CD4-positive, alpha-beta T cell treated with Interleukin-15 for 1 hour (primary cell): ENCODE measurements at regions not wholly inside any gene's neighbourhood (a gene's known extent, or its start where the extent isn't known, plus 50 kb on each side); places are given as distances from the start of the nearest gene placed in this dataset.
"Not testable (repeated sequence)": the region's sequence is repeated elsewhere in the genome, so short reads cannot be mapped to it uniquely, and the experiment has no call there.

Experiments
- DNase-seq: peaks from one replicate; pipeline ENCODE4 v3.0.0-alpha.2; 2020

- DNase-seq: no peak
Measured at GRCh38 chr2:203631068-203631757, 75.2 kb upstream of the CD28 start.

DNA sequence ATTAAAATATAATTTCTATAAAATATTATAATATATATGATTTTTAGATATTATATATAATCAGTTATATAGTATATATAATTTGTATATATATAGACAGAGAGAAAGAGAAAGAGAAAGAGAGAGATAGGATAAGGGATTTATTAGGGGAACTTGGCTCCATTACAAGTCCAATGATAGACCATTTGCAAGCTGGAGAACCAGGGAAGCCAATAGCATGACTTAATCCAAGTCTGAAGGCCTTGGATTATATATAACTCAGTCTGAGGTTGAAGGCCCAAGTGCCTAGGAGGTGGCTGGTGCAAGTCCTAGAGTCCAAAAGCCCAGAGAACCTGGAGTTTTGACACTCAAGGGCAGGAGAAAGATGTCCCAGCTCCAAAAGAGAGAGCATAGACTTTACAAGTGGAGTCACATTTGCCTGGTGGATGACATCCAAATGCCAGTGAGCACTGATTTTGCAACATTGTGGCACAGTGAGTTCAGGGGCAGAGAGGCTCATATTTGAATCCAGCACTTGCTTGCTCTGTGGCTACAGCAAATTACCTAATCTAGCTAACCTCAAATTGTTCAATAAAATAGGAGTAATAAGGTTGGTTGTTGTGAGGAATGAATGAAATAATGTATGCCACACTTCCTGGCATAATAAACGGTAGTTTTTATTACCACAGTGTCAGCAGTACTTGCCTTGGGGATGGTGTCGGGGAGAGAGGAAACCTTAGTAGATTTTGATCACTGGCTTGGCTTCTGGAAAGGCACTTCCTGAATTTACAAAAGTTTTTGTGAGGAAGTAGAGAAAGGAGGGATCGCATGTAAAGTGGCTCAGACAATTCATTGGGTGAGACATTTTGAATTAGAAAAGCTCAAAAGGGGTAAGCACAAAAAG is 69.6 kb upstream of the CD28 start:
- DNase-seq: no peak

DNA sequence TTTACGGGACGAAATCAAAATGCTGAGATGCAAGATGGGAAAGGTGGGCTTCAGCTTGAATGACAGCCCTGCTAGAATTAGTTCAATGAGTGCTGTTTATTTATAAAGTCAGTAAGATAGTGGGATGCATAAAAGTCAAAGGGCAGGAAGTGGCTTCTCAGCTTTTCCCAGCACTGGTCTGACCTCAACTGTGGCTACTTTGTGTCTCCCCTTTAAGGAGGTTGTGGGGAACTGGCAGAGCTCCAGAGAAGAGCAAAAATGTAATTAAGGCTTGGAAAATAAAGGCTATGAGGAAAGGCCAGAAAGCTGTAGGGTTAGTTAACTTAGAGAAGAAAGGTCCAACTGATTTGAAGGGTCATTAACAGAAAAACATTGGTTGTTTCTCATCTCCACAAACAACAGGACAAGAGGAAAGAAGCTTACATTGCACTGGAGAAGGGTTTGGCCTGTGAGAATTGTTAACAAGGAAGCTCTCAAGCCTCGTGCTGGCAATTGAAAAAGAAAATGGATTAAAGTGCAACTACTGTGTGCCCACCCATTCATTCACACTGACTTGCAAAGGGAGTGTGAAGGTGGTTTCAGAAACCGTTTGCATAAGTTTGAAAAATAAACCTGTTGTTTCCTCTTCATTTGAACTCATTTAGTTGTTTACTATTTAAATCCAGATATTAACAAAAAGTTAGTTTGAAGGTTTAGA is 68.8 kb upstream of the CD28 start:
- no peak for DNase-seq

- not testable (repeated sequence) for DNase-seq
Measured at GRCh38 chr2:203641865-203642264, 64.6 kb upstream of the CD28 start.

GRCh38 chr2:203642841-203643240 is 63.6 kb upstream of the CD28 start:
- DNase-seq: not testable (repeated sequence)

- DNase-seq: no peak
Measured at GRCh38 chr2:203645831-203646230, 60.6 kb upstream of the CD28 start.

GRCh38 chr2:203646266-203646864 is 60.1 kb upstream of the CD28 start:
- DNase-seq: no peak

GRCh38 chr2:203646961-203647360 is 59.5 kb upstream of the CD28 start:
- DNase-seq: no peak

GRCh38 chr2:203647579-203647978 is 58.9 kb upstream of the CD28 start:
- no peak for DNase-seq

DNA sequence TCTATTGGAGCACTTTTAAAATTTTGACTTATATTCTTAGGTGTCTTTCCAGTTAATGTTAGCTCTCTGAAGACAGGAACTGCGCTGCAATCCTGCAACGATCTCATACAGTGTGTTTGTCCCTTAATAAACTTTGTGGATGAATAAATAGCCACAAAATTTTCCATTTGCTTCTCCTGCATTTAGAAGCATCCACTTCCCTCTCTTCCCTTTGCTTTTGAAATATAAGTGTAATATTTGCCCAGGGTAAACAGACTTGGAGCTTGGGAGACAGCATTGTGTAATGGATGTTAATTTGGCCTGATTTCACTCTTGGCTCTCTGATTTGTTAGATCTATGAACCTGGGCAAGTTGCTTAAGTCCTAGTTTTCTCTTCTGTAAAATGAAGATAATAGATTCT is 58.2 kb upstream of the CD28 start:
- no peak for DNase-seq

- no peak for DNase-seq
Measured at GRCh38 chr2:203649176-203649814, 57.1 kb upstream of the CD28 start.

GRCh38 chr2:203650860-203651613 is 55.4 kb upstream of the CD28 start:
- no peak for DNase-seq

DNA sequence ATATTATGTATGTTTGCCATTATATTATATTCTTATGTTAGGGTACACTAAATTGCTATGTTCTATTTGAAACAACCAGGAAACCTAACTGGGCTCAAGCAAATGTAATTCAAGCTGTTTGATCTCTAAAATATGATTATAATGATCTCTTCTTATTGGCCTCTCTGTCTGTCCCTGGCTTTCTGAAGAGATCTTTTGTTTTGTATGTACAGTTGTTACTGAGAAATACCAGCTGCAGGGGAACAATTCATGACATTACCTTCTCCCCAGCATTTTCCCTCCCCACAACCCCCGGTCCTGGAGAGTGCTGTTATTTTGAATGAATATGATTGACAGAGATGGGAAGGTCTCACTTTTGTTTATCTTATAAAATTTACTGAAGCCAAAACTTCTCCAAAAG is 54.8 kb upstream of the CD28 start:
- DNase-seq: no peak

DNA sequence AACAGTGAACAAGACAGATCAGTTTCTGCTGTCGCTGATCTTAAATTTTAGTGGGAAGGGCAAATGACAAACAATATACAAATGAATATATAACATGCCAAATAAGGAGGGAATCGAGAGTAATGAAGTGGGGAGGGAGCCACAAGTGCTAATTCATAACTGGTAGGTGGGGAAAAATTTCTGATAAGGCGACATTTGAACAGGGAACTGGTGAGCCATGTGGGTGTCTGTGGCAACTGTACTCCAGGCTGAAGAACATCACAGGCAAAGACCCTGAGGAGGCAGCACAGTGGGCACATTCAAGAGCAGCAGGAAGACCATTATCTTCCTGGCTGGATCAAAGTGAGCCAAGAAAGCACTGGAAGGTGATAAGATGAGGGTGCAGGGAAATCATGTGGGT is 51.6 kb upstream of the CD28 start:
- no peak for DNase-seq

DNA sequence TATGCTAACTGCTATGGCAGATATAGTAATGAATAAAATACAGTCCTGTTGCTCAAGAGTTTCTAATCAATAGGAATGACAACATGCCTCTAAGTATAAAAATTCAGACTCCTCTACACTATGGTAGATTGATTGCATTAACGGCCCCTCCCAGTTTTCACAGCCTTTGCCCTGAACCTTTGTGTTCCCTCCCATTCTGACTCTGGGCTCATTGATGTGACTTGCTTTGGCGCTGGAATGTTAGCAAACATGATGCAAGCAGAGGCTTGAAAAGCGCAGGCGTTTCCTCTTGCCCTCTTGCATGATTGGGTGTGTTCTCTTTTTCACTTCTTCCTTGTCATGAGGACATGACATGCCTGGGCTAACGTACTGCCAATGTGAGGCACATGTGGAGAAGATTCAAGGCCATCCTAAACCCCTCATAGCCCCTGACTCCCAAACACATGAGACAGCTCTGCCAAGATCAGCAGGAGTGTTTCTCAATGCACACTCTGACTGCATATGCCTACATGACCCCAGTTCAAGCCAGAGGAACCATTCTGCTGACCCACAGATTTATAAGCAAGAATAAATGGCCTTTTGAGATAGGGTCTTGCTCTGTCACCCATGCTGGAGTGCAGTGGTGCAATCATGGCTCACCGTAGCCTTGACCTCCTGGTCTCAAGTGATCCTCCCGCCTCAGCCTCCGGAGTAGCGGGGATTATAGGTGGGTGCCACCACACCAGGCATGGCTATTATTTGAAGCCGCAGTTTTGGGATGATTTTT is 49.7 kb upstream of the CD28 start:
- DNase-seq: peak; percentile 60
